HUES64 (cell line): ENCODE measurements at regions not wholly inside any gene's neighbourhood (a gene's known extent, or its start where the extent isn't known, plus 50 kb on each side); places are given as distances from the start of the nearest gene placed in this dataset.
"Not testable (repeated sequence)": the region's sequence is repeated elsewhere in the genome, so short reads cannot be mapped to it uniquely, and the experiment has no call there.

Experiments used
- H3K27ac ChIP-seq: 2 replicates; pipeline ENCODE4 v1.7.0; 2013; ENCODE audit warnings: low read depth, low read length, inconsistent platforms
- H3K27me3 ChIP-seq: 2 replicates; pipeline ENCODE4 v1.6.1; 2013; ENCODE audit warnings: mild to moderate bottlenecking, low read length; ENCODE audit not compliant: insufficient read depth
- H3K36me3 ChIP-seq: 2 replicates; pipeline ENCODE4 v1.6.1; 2013; ENCODE audit warnings: mild to moderate bottlenecking, low read length; ENCODE audit not compliant: insufficient read depth
- H3K4me1 ChIP-seq: 2 replicates; pipeline ENCODE4 v1.6.1; 2013; ENCODE audit warnings: mild to moderate bottlenecking, low read length, moderate library complexity; ENCODE audit not compliant: insufficient read depth
- H3K4me3 ChIP-seq: 2 replicates; pipeline ENCODE4 v1.5.1; 2013; ENCODE audit warnings: mild to moderate bottlenecking, low read length, moderate library complexity
- H3K9ac ChIP-seq: 2 replicates; pipeline ENCODE4 v1.6.1; 2013; ENCODE audit warnings: mild to moderate bottlenecking, low read depth, low read length
- H3K9me3 ChIP-seq: 2 replicates; pipeline ENCODE4 v1.6.1; 2013; ENCODE audit warnings: low read depth, low read length; ENCODE audit not compliant: insufficient read depth
- WGBS: fragments of 150-250, 120-280 bp; methylation state at CpG from one replicate; pipeline ENCODE4 v1.1.7; 2013; ENCODE audit warnings: missing lambda C conversion rate; 5-methylcytosine and 5-hydroxymethylcytosine counted together

DNA sequence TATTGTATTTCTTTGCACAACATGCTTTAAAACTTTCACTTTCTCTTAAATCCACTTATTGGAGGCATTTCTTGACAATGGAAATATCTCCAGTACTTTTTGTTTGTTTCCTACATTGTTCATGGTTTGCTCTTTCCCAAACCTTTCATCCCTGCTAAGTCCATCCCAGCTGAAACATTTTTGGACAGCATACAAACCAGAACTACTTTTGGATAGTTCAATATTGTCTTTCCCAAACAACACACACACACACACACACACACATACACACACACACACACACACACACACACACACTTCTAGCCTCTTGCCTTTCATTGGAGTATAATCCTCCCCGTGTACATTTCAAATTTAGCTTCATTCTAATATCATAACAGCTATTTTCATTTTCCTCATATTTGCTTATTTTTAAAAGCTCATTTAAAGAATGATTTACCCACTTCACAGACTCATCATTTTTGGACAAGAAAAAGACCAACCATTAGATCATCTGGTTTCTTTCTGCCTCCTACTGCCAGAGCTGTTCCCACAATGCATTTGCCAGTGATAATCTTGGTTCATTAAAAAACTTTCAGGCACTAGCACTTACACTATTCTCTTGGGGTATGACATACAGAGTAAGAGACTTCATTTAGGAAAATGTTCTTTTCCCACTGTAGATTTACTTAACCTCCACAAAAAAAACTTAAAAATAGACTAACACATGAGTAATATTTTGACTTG lies 248.1 kb downstream of the CD109 start:
- Histone ChIP-seq H3K4me1 (no peaks in the 10 kb centered on the region), H3K9ac (no peak overlapping the region), H3K36me3 (no peaks in the 10 kb centered on the region), H3K4me3 (no peak overlapping the region), H3K27me3 (no peaks in the 10 kb centered on the region), H3K9me3 (no peaks in the 10 kb centered on the region; the same call in 1 of the 2 replicates), H3K27ac (no peak overlapping the region)
- 97% methylated on average over 1 of the region's 1 CpG for WGBS

- no CpG with 5 or more reads among the region's 1 CpG for WGBS
- no peaks in the 10 kb centered on the region; the same call in 1 of the 2 replicates for H3K9me3 ChIP-seq
- H3K4me1 ChIP-seq, result no peaks in the 10 kb centered on the region
- H3K4me3 ChIP-seq, result no peak overlapping the region
- no peak overlapping the region for H3K9ac ChIP-seq
- H3K36me3 ChIP-seq, result no peaks in the 10 kb centered on the region
- no peak overlapping the region for H3K27ac ChIP-seq
- no peaks in the 10 kb centered on the region for H3K27me3 ChIP-seq
Measured at GRCh38 chr6:73943411-73943810, 247.4 kb downstream of the CD109 start.

DNA sequence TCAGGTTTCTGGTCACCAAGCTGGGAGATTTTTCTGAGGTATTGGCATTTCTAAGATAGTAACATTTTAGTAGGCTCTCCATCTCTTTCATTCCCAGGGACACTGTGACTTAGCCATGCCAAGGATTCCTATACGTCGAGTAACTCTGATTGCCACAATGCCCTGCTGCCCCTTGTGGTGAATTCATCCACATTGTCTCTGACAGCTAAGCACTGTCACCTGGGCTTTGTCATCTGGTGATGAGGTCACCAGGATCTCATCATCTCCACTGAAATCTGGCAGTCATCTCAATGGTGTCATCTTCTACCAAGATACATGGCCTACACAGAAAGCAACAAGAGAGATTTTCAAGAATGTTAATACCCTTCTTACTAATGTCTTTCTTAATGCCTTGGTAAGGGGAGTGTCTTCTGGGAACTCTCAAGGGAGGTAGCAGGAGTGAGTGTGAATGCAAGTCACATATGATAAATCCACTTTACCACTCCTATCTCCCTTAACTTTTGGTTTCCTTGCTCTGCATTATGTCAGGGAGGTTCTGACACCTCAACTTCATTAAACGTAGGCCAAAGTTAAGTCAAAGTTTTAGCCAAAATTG lies 246.7 kb downstream of the CD109 start:
- Histone ChIP-seq H3K9me3 (no peaks in the 10 kb centered on the region; the same call in 1 of the 2 replicates), H3K27me3 (no peaks in the 10 kb centered on the region), H3K4me3 (no peak overlapping the region), H3K36me3 (no peaks in the 10 kb centered on the region), H3K27ac (no peak overlapping the region), H3K9ac (no peak overlapping the region), H3K4me1 (no peaks in the 10 kb centered on the region)
- WGBS, result 75% methylated on average over 3 of the region's 3 CpGs

DNA sequence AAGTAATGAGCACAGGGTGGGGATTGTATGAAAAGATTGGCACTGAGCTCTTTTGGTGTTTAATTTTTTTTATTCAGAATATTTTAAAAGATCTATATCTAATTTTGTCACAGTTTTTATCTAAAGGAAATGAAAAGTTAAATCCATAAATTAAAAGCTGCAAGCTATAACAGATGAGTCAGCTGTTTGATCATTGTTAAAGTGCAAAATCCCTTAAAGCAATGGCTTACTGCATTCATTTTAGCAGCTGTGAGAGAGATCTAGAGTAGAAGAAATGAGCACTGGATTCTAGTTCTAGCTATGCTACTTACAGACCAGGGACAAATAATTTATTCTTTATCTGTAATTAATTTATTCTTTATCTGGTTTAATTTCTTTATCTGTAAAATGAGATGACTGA lies 245.9 kb downstream of the CD109 start:
- H3K9me3 ChIP-seq, result no peaks in the 10 kb centered on the region; the same call in 1 of the 2 replicates
- no peak overlapping the region for H3K27ac ChIP-seq
- no peaks in the 10 kb centered on the region for H3K36me3 ChIP-seq
- H3K4me1 ChIP-seq, result no peaks in the 10 kb centered on the region
- no peak overlapping the region for H3K9ac ChIP-seq
- no peak overlapping the region for H3K4me3 ChIP-seq
- no peaks in the 10 kb centered on the region for H3K27me3 ChIP-seq

DNA sequence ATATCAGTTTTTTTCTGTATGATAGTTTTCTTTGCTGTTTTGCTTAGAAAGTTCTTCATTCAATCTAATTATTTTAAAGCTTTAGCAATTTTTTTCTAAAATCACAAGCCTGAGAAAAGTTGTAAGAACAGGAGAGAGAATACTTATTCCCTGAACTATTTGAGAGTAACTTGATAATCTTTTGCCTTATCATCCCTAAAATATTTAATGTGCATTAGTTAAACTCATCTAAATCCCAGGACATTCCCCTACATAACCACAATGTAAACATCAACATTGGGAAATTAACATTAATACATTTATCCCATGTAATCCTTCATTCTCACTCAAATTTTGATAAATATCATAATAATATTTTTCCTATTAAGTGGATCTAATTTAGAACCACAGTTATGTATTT lies 241.8 kb downstream of the CD109 start:
- H3K9ac ChIP-seq, result no peak overlapping the region
- H3K4me3 ChIP-seq, result no peak overlapping the region
- no peak overlapping the region for H3K27ac ChIP-seq
- H3K9me3 ChIP-seq, result no peaks in the 10 kb centered on the region; the same call in 1 of the 2 replicates
- no peaks in the 10 kb centered on the region for H3K4me1 ChIP-seq
- no peaks in the 10 kb centered on the region for H3K27me3 ChIP-seq
- no peaks in the 10 kb centered on the region for H3K36me3 ChIP-seq

DNA sequence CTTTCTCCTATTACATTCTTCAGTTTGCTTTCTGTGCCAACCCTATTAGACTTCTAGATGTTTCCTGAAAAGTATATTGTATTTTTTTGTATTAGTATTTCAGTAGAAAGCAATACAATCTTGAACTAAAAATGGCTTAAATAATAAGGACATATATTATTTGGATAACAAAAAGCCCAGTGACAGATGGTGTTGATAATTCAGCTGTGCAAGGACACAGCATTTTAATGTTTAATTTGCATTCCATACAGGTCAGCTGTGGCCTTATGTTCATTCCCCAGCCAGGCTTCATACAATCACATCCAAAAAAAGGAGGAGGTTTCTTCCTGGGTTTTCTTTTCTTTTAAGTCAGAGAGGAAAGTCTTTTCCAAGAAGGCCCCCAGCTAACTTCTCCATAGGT lies 236.9 kb downstream of the CD109 start:
- no peaks in the 10 kb centered on the region for H3K27me3 ChIP-seq
- H3K9me3 ChIP-seq, result no peaks in the 10 kb centered on the region
- H3K9ac ChIP-seq, result no peak overlapping the region
- no peak overlapping the region for H3K27ac ChIP-seq
- no peak overlapping the region for H3K4me3 ChIP-seq
- H3K36me3 ChIP-seq, result no peaks in the 10 kb centered on the region
- H3K4me1 ChIP-seq, result no peaks in the 10 kb centered on the region

DNA sequence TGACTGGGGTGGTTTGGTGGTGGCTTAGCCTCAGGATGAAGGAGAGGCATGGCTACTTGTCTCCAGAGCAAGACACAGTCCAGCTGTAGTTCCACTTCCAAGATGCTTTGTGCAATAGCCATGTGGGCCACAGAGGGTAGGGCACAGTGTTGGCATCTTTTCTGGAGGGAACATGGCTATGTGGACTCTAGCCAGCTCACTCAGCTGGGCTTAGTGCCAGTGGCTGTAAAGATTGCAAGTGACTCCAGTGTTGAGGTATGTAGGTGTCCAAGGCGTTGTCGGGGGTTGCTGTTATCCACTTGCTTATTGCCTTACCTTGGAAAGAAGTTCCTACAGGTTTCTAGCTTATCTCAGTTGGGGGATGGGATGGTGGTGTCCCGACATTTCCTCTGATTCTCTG lies 233.4 kb downstream of the CD109 start:
- 89% methylated on average over 3 of the region's 3 CpGs for WGBS
- Histone ChIP-seq H3K9me3 (no peaks in the 10 kb centered on the region), H3K27ac (no peak overlapping the region), H3K4me3 (no peak overlapping the region), H3K4me1 (no peaks in the 10 kb centered on the region), H3K27me3 (no peaks in the 10 kb centered on the region), H3K36me3 (no peaks in the 10 kb centered on the region), H3K9ac (no peak overlapping the region)

DNA sequence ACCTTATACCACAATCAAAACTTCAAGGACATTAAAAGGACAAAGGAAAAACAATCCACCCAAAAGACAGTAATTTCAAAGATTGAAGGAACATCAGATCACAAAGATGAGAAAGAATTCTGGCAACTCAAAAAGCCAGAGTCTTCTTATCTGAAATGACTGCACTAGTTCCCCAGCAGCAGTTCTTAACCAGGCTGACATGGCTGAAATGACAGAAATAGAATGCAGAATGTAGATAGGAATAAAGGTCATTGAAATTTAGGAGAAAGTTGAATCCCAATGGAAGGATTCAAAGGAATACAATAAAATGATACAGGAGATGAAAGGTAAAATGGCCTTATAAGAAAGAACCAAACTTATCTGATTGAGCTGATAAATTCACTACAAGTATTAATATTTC lies 231.4 kb downstream of the CD109 start:
- H3K4me1 ChIP-seq, result no peaks in the 10 kb centered on the region
- H3K27ac ChIP-seq, result no peak overlapping the region
- H3K36me3 ChIP-seq, result no peaks in the 10 kb centered on the region
- H3K4me3 ChIP-seq, result no peak overlapping the region
- no peaks in the 10 kb centered on the region for H3K9me3 ChIP-seq
- H3K9ac ChIP-seq, result no peak overlapping the region
- H3K27me3 ChIP-seq, result no peaks in the 10 kb centered on the region

GRCh38 chr6:73925703-73926102 lies 229.7 kb downstream of the CD109 start:
- H3K4me1 ChIP-seq, H3K27ac ChIP-seq, H3K4me3 ChIP-seq, H3K9ac ChIP-seq, H3K36me3 ChIP-seq, H3K27me3 ChIP-seq, H3K9me3 ChIP-seq: not testable (repeated sequence)
- 96% methylated on average over 15 of the region's 17 CpGs for WGBS

- H3K9ac ChIP-seq, result no peak overlapping the region
- WGBS, result 79% methylated on average over 1 of the region's 1 CpG
Measured at GRCh38 chr6:73923905-73924485, 228.0 kb downstream of the CD109 start.

DNA sequence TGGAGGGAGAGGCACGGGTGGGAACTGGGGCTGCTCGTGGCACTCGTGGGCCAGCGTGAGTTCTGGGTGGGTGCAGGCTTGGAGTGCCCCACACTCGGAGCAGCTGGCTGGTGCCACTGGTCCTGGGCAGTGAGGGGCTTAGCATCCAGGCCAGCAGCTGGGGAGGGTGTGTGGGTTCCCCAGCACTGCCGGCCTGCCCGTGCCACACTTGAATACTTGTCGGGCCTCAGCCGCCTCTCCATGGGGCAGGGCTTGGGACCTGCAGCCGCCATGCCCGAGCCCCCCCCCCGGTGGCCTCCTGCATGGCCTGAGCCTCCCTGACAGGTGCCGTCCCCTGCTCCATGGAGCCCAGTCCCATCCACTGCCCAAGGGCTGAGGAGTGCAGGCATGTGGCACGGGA lies 207.2 kb downstream of the CD109 start:
- WGBS, result 86% methylated on average over 14 of the region's 14 CpGs
- H3K9ac ChIP-seq, result no peak overlapping the region
- H3K4me1 ChIP-seq, result no peaks in the 10 kb centered on the region

More at GRCh38 chr6:73923905-73924485, 228.0 kb downstream of the CD109 start:
- Histone ChIP-seq H3K4me1 (no peaks in the 10 kb centered on the region), H3K4me3 (no peak overlapping the region), H3K27me3 (no peaks in the 10 kb centered on the region), H3K9me3 (no peaks in the 10 kb centered on the region), H3K27ac (no peak overlapping the region), H3K36me3 (no peaks in the 10 kb centered on the region)

More for the DNA sequence above, 207.2 kb downstream of the CD109 start:
- Histone ChIP-seq H3K9me3 (peaks cover 13% of the 10 kb centered on the region), H3K4me3 (no peak overlapping the region), H3K36me3 (no peaks in the 10 kb centered on the region), H3K27ac (no peak overlapping the region), H3K27me3 (no peaks in the 10 kb centered on the region)
